ENCODE measurements at regions not wholly inside any gene's neighbourhood (a gene's known extent, or its start where the extent isn't known, plus 50 kb on each side); places are given as distances from the start of the nearest gene placed in this dataset.

- CTCF ChIA-PET = interaction anchor here (0.9 to 1.6 kb wide), 5 partner anchors 24 to 799 kb away, joined by 3 to 4 read pairs (median 4); no protein-coding TSS in a partner anchor
- no peak overlapping the region for H3K9ac ChIP-seq
- no peaks in the 10 kb centered on the region for H3K27me3 ChIP-seq (ENCODE audit: insufficient read depth)
- no peak overlapping the region for H3K4me3 ChIP-seq (ENCODE audit: low read depth in 2 of 2, low read length in 1 of 2)
- H3K4me2 ChIP-seq = peak overlapping the region; percentile 62
- H2AFZ ChIP-seq (ENCODE audit: low read depth) = 0 out of 2 replicates have a peak overlapping the region, but pooled peaks have one; percentile 17
- WGBS (ENCODE audit: low lambda C conversion rate) = 4% methylated on average over 5 of the region's 5 CpGs
- no peaks in the 10 kb centered on the region for H3K9me3 ChIP-seq
- peak overlapping the region in 1 of 2 experiments; percentile 74; a peak in 2 of 4 replicates for H3K27ac ChIP-seq (ENCODE audit: low read depth in 2 of 2, low read length in 1 of 2)
- no peaks in the 10 kb centered on the region for H3K79me2 ChIP-seq (ENCODE audit: insufficient read depth)
- POLR2A ChIA-PET = no interaction called here
- no peaks in the 10 kb centered on the region for H4K20me1 ChIP-seq (ENCODE audit: insufficient read depth)
- H3K4me1 ChIP-seq (ENCODE audit: control insufficient read depth in 1 of 2, insufficient read depth in 2 of 2, low read depth in 1 of 2, low read length in 1 of 2) = peaks cover 4 to 8% of the 10 kb centered on the region in 2 experiments; a peak in 2 of 4 replicates
- peaks cover 6% of the 10 kb centered on the region for H3F3A ChIP-seq (replicated peaks; ENCODE audit: insufficient read depth)
- no peaks in the 10 kb centered on the region for H3K36me3 ChIP-seq (replicated peaks in 1 of 2; ENCODE audit: control insufficient read depth in 1 of 2, insufficient read depth in 2 of 2, low read length in 1 of 2)
- peak; percentile 28 for DNase-seq
- H3K9me2 ChIP-seq = no peaks in the 10 kb centered on the region
- TF ChIP-seq MEF2A (IDR thresholded peaks at IDR 0.05; ENCODE audit: borderline replicate concordance, low read depth) = peak; percentile 64; the same call in 1 of the 2 replicates
- TF ChIP-seq GABPA (IDR thresholded peaks at IDR 0.05; ENCODE audit: low read depth) = no peak
- TF ChIP-seq MXI1 (IDR thresholded peaks at IDR 0.05; ENCODE audit: low read depth, low read length) = no peak
- TF ChIP-seq ELF1 (IDR thresholded peaks at IDR 0.05) = no peak
- no peak for TF ChIP-seq USF1 (IDR thresholded peaks at IDR 0.05; ENCODE audit: borderline replicate concordance, low read depth)
- TF ChIP-seq CTCF (IDR thresholded peaks at IDR 0.05) = peak; percentile 21; the same call in 1 of the 2 replicates
- peak; percentile 96 for TF ChIP-seq JUND (IDR thresholded peaks at IDR 0.05)
- no peak for TF ChIP-seq USF2 (IDR thresholded peaks at IDR 0.05; ENCODE audit: borderline replicate concordance, low read depth, low read length)
- TF ChIP-seq RXRA (IDR thresholded peaks at IDR 0.05; ENCODE audit: borderline replicate concordance, low read depth) = peak; percentile 42; the same call in 1 of the 2 replicates
- TF ChIP-seq FOXM1 (IDR thresholded peaks at IDR 0.05; ENCODE audit: low read depth) = peak; percentile 56; the same call in 1 of the 2 replicates
- TF ChIP-seq SMC3 (IDR thresholded peaks at IDR 0.05; ENCODE audit: low read depth, low read length) = no peak
- peak; percentile 99 for TF ChIP-seq FOSL2 (IDR thresholded peaks at IDR 0.05; ENCODE audit: borderline replicate concordance, low read depth)
- no peak; the same call in 1 of the 2 replicates for TF ChIP-seq ZBTB33 (IDR thresholded peaks at IDR 0.05; ENCODE audit: borderline replicate concordance, low read depth)
- TF ChIP-seq MAX (IDR thresholded peaks at IDR 0.05; ENCODE audit: low read depth) = peak; percentile 33; the same call in 1 of the 2 replicates
- no peak for TF ChIP-seq RCOR1 (IDR thresholded peaks at IDR 0.05; ENCODE audit: low read length)
- no peak for TF ChIP-seq RFX5 (IDR thresholded peaks at IDR 0.05; ENCODE audit: low read length)
- no peak for TF ChIP-seq GATA2 (CRISPR knock-in tag; IDR thresholded peaks at IDR 0.05)
- peak; percentile 88 for TF ChIP-seq TEAD4 (IDR thresholded peaks at IDR 0.05; ENCODE audit: borderline replicate concordance, insufficient read depth)
- no peak for TF ChIP-seq TAF1 (IDR thresholded peaks at IDR 0.05; ENCODE audit: borderline replicate concordance, low read depth, low read length)
- peak; percentile 70; the same call in 1 of the 2 replicates for TF ChIP-seq POLR2AphosphoS5 (IDR thresholded peaks at IDR 0.05; ENCODE audit: low read depth, low read length)
- TF ChIP-seq PBX3 (IDR thresholded peaks at IDR 0.05) = peak; percentile 87
- TF ChIP-seq SIN3A (IDR thresholded peaks at IDR 0.05; ENCODE audit: borderline replicate concordance, low read depth, low read length) = peak; percentile 72; the same call in 1 of the 2 replicates
- TF ChIP-seq EZH2phosphoT487 (IDR thresholded peaks at IDR 0.05; ENCODE audit: borderline replicate concordance, low read depth) = no peak
- peak in 1 of 2 experiments; percentile 86; a peak in 2 of 4 replicates for TF ChIP-seq EP300 (IDR thresholded peaks at IDR 0.05; ENCODE audit: borderline replicate concordance in 1 of 2, low read depth in 1 of 2, low read length in 1 of 2)
- TF ChIP-seq NRF1 (IDR thresholded peaks at IDR 0.05; ENCODE audit: low read depth, low read length) = no peak
- no peak for TF ChIP-seq YY1 (IDR thresholded peaks at IDR 0.05; ENCODE audit: low read depth)
- TF ChIP-seq RAD21 (IDR thresholded peaks at IDR 0.05; ENCODE audit: low read length) = no peak
- TF ChIP-seq TCF12 (IDR thresholded peaks at IDR 0.05) = peak; percentile 92
Measured at GRCh38 chr1:200483491-200484143, 73.8 kb upstream of the ZNF281 start.

All from SK-N-SH (cell line).